Panc1 (cell line): ENCODE measurements at regions not wholly inside any gene's neighbourhood (a gene's known extent, or its start where the extent isn't known, plus 50 kb on each side); places are given as distances from the start of the nearest gene placed in this dataset.

ENCODE experiments used
- TF ChIP-seq, protein P1 (sequence below): fragments of 450-650 bp; IDR thresholded peaks from 2 replicates; pipeline ENCODE4 v1.5.1; 2017; ENCODE audit warnings: mild to moderate bottlenecking
- TF ChIP-seq, protein P2 (sequence below), 2 experiments: IDR thresholded peaks; 2 replicates each; pipeline ENCODE4 v1.6.1; 2011 to 2012; ENCODE audit warnings: low read depth in 2 of 2, control low read depth in 1 of 2, low read length in 1 of 2, mild to moderate bottlenecking in 1 of 2, moderate library complexity in 1 of 2; ENCODE audit not compliant: insufficient read depth in 1 of 2

DNA sequence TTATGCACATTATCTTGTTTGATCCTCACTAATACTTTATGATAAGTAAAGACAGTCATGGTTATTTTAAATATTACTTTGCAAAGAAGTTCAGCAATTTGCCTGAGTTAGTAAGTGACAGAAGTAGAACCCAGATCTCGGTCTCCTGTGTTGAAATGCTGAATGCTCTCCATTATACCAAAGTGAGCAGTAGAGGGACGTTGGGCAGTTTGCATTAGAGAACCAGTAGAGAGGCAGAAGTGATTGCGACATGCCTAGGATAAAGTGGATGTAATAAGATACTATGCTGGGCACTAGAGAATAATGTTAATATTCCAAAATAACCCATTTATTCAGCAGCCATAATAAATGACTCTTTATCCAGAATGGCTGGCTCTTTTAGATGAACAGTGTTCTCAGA is 201.0 kb downstream of the PMAIP1 start:
- TF ChIP-seq, protein P1, sequence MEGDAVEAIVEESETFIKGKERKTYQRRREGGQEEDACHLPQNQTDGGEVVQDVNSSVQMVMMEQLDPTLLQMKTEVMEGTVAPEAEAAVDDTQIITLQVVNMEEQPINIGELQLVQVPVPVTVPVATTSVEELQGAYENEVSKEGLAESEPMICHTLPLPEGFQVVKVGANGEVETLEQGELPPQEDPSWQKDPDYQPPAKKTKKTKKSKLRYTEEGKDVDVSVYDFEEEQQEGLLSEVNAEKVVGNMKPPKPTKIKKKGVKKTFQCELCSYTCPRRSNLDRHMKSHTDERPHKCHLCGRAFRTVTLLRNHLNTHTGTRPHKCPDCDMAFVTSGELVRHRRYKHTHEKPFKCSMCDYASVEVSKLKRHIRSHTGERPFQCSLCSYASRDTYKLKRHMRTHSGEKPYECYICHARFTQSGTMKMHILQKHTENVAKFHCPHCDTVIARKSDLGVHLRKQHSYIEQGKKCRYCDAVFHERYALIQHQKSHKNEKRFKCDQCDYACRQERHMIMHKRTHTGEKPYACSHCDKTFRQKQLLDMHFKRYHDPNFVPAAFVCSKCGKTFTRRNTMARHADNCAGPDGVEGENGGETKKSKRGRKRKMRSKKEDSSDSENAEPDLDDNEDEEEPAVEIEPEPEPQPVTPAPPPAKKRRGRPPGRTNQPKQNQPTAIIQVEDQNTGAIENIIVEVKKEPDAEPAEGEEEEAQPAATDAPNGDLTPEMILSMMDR = no peak
- TF ChIP-seq, protein P2, sequence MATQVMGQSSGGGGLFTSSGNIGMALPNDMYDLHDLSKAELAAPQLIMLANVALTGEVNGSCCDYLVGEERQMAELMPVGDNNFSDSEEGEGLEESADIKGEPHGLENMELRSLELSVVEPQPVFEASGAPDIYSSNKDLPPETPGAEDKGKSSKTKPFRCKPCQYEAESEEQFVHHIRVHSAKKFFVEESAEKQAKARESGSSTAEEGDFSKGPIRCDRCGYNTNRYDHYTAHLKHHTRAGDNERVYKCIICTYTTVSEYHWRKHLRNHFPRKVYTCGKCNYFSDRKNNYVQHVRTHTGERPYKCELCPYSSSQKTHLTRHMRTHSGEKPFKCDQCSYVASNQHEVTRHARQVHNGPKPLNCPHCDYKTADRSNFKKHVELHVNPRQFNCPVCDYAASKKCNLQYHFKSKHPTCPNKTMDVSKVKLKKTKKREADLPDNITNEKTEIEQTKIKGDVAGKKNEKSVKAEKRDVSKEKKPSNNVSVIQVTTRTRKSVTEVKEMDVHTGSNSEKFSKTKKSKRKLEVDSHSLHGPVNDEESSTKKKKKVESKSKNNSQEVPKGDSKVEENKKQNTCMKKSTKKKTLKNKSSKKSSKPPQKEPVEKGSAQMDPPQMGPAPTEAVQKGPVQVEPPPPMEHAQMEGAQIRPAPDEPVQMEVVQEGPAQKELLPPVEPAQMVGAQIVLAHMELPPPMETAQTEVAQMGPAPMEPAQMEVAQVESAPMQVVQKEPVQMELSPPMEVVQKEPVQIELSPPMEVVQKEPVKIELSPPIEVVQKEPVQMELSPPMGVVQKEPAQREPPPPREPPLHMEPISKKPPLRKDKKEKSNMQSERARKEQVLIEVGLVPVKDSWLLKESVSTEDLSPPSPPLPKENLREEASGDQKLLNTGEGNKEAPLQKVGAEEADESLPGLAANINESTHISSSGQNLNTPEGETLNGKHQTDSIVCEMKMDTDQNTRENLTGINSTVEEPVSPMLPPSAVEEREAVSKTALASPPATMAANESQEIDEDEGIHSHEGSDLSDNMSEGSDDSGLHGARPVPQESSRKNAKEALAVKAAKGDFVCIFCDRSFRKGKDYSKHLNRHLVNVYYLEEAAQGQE (IDR thresholded peaks at IDR 0.05; ENCODE audit: insufficient read depth in 1 of 2, low read depth in 2 of 2, low read length in 1 of 2) = no peak
